ENCODE measurements at regions not wholly inside any gene's neighbourhood (a gene's known extent, or its start where the extent isn't known, plus 50 kb on each side); places are given as distances from the start of the nearest gene placed in this dataset.

GRCh38 chr2:58971511-58972360 is 730.6 kb upstream of the FANCL start:
- Histone ChIP-seq H3K36me3 (no peaks in the 10 kb centered on the region), H3K4me3 (no peak overlapping the region), H3K27ac (no peak overlapping the region), H3K27me3 (no peaks in the 10 kb centered on the region), H3K4me1 (no peaks in the 10 kb centered on the region), H3K9me3 (no peaks in the 10 kb centered on the region)
- WGBS: 79% methylated on average over 14 of the region's 14 CpGs
- TF ChIP-seq, protein P1, sequence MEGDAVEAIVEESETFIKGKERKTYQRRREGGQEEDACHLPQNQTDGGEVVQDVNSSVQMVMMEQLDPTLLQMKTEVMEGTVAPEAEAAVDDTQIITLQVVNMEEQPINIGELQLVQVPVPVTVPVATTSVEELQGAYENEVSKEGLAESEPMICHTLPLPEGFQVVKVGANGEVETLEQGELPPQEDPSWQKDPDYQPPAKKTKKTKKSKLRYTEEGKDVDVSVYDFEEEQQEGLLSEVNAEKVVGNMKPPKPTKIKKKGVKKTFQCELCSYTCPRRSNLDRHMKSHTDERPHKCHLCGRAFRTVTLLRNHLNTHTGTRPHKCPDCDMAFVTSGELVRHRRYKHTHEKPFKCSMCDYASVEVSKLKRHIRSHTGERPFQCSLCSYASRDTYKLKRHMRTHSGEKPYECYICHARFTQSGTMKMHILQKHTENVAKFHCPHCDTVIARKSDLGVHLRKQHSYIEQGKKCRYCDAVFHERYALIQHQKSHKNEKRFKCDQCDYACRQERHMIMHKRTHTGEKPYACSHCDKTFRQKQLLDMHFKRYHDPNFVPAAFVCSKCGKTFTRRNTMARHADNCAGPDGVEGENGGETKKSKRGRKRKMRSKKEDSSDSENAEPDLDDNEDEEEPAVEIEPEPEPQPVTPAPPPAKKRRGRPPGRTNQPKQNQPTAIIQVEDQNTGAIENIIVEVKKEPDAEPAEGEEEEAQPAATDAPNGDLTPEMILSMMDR (IDR thresholded peaks at IDR 0.05): no peak
- TF ChIP-seq POLR2AphosphoS5 (IDR thresholded peaks at IDR 0.05) (no peak), POLR2A (IDR thresholded peaks at IDR 0.05) (no peak), EP300 (IDR thresholded peaks at IDR 0.05) (no peak)
- no peak for DNase-seq (ENCODE audit: low spot score in 2 of 2)

DNA sequence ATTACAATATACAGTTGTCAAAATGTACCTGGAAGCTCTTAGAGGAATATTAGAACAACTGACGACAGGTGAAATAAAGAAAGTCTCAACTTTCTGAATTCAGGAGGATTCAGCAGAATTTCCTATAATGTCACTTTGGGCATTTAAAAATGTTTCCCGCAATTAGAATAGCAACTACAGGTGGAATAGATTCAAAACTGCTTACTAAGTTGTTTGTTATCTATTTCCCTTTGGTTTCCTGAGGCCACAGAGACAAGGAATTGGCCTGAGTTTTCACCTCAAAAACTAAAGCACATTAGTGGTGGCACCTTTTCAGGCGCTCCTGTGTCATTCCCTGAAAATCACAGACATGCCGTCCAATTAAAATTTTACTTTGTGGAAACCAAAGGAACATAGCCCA is 729.2 kb upstream of the FANCL start:
- Histone ChIP-seq H3K9me3 (no peaks in the 10 kb centered on the region), H3K4me1 (no peaks in the 10 kb centered on the region), H3K27ac (no peak overlapping the region), H3K36me3 (no peaks in the 10 kb centered on the region), H3K27me3 (no peaks in the 10 kb centered on the region), H3K4me3 (no peak overlapping the region)
- TF ChIP-seq POLR2AphosphoS5 (IDR thresholded peaks at IDR 0.05) (no peak), POLR2A (IDR thresholded peaks at IDR 0.05) (no peak), EP300 (IDR thresholded peaks at IDR 0.05) (no peak)
- TF ChIP-seq, protein P1 (IDR thresholded peaks at IDR 0.05): no peak
- WGBS: 90% methylated on average over 4 of the region's 4 CpGs
- no peak for DNase-seq (ENCODE audit: low spot score in 2 of 2)

GRCh38 chr2:58968885-58969284 is 727.8 kb upstream of the FANCL start:
- no peak for DNase-seq (ENCODE audit: low spot score in 2 of 2)
- Histone ChIP-seq H3K27ac (no peak overlapping the region), H3K27me3 (no peaks in the 10 kb centered on the region), H3K36me3 (no peaks in the 10 kb centered on the region), H3K4me3 (no peak overlapping the region), H3K4me1 (no peaks in the 10 kb centered on the region), H3K9me3 (no peaks in the 10 kb centered on the region)
- 86% methylated on average over 2 of the region's 2 CpGs for WGBS
- TF ChIP-seq POLR2A (IDR thresholded peaks at IDR 0.05): no peak
- TF ChIP-seq POLR2AphosphoS5 (IDR thresholded peaks at IDR 0.05): no peak
- TF ChIP-seq, protein P1 (IDR thresholded peaks at IDR 0.05): no peak
- no peak for TF ChIP-seq EP300 (IDR thresholded peaks at IDR 0.05)

DNA sequence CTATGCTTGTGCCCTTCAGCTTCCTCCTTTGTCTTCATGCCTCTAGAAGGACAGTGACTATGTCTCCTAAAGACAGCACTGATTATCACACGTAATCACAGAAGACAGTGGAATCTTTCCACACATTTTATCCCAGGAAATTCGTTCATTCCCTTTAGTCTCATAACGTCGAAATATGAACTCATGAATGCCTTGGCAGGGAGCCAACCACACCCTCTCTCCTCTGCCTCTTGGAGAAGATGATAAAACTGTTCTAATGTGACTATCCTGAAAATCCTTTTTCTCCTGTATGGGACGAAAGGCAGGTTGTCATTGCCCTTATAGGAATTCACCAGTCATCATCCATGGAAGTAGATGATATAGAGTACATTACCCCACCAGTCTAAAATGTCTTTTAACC is 726.6 kb upstream of the FANCL start:
- Histone ChIP-seq H3K4me3 (no peak overlapping the region), H3K9me3 (no peaks in the 10 kb centered on the region), H3K4me1 (no peaks in the 10 kb centered on the region), H3K27ac (no peak overlapping the region), H3K27me3 (no peaks in the 10 kb centered on the region), H3K36me3 (no peaks in the 10 kb centered on the region)
- DNase-seq (ENCODE audit: low spot score in 2 of 2): peak in 1 of 2 donors; percentile 64
- 53% methylated on average over 5 of the region's 5 CpGs for WGBS
- TF ChIP-seq POLR2AphosphoS5 (IDR thresholded peaks at IDR 0.05) (no peak), POLR2A (IDR thresholded peaks at IDR 0.05) (no peak), EP300 (IDR thresholded peaks at IDR 0.05) (no peak)
- TF ChIP-seq, protein P1 (IDR thresholded peaks at IDR 0.05): no peak

DNA sequence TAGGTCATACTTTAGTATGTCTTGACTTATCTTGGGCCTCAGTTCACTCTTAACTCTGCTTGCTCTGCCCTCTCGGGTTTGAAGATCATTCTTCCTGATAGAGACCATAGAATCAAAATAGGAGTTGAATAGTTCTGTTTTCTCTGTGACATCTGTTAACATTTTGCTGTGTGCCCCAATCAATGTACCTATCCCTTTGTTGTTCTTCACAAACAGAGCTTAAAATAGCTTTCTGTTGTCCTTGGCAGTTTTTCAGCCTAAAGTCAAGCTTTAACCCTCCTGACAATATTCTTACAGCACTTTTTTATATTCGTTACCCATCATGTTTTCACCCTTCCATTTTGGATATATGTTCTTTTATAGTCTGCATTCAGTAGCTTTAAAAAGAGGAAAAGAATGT is 724.5 kb upstream of the FANCL start:
- Histone ChIP-seq H3K36me3 (no peaks in the 10 kb centered on the region), H3K27me3 (no peaks in the 10 kb centered on the region), H3K4me1 (no peaks in the 10 kb centered on the region), H3K9me3 (no peaks in the 10 kb centered on the region), H3K4me3 (no peak overlapping the region), H3K27ac (no peak overlapping the region)
- WGBS: 79% methylated on average over 2 of the region's 2 CpGs
- no peak for DNase-seq (ENCODE audit: low spot score in 2 of 2)
- TF ChIP-seq, protein P1 (IDR thresholded peaks at IDR 0.05): no peak
- TF ChIP-seq POLR2A (IDR thresholded peaks at IDR 0.05) (no peak), POLR2AphosphoS5 (IDR thresholded peaks at IDR 0.05) (no peak), EP300 (IDR thresholded peaks at IDR 0.05) (no peak)
